HepG2 (cell line): ENCODE measurements at regions not wholly inside any gene's neighbourhood (a gene's known extent, or its start where the extent isn't known, plus 50 kb on each side); places are given as distances from the start of the nearest gene placed in this dataset.

Experiments
- ATAC-seq: fragments of 200-7000 bp; cut with Tn5 transposase; 3 replicates; pipeline ENCODE4 v1.9.1; 2020; ENCODE audit warnings: mild to moderate bottlenecking, moderate library complexity
- BruUV-seq: library from RNA; stranded (reverse); fragments of 400-500 nt; replicated peaks from 2 replicates; lab custom pipeline; 2021; lab: Mats Ljungman, UMichigan
- CTCF ChIA-PET: fragments of 300-600 bp; formaldehyde crosslinking; extraction: SDS; loops from one replicate; lab custom pipeline; 2021; ENCODE audit warnings: low total read pairs, inconsistent platforms, low intra/inter-chr PET ratio; lab: Yijun Ruan, JAX
- POLR2A ChIA-PET: fragments of 350-600 bp; sonication (Branson Sonifier 250); formaldehyde crosslinking; loops from one replicate; lab custom pipeline; 2020; ENCODE audit warnings: antibody characterized with exemption, inconsistent platforms; lab: Yijun Ruan, JAX
- DNase-seq: peaks from one replicate; pipeline ENCODE4 v3.0.0-alpha.2; 2015; ENCODE audit warnings: low spot score
- FAIRE-seq: peaks from 3 replicates; lab custom pipeline; 2011; peaks lifted over from hg19 to GRCh38; lab: Jason Lieb, UNC
- H2AFZ ChIP-seq: one replicate; pipeline ENCODE4 v1.6.1; 2011; ENCODE audit warnings: low read length, inconsistent platforms
- H3K27ac ChIP-seq: fragments of 300-600 bp; 3 replicates; pipeline ENCODE4 v1.8.0; 2011; ENCODE audit warnings: mixed run types, mild to moderate bottlenecking, mixed read lengths, low read length, inconsistent platforms; ENCODE audit not compliant: insufficient read depth; ENCODE audit errors: extremely low read length
- H3K27me3 ChIP-seq, 2 experiments: fragments of 200-600 bp in 1 of 2; 2 replicates in 1 of 2; 3 replicates in 1 of 2; pipeline versions ENCODE4 v1.6.0 to v1.8.0; 2011; ENCODE audit warnings: low read length in 2 of 2, mild to moderate bottlenecking in 2 of 2, moderate library complexity in 2 of 2, inconsistent platforms in 1 of 2; ENCODE audit not compliant: insufficient read depth in 2 of 2, control insufficient read depth in 1 of 2
- H3K36me3 ChIP-seq, 2 experiments: fragments of 200-600 bp in 1 of 2; replicated peaks in 1 of 2; 2 replicates in 1 of 2; 3 replicates in 1 of 2; pipeline versions ENCODE4 v1.5.1 to v1.8.0; 2011; ENCODE audit warnings: low read length in 2 of 2, inconsistent platforms in 1 of 2; ENCODE audit not compliant: insufficient read depth in 2 of 2, control insufficient read depth in 1 of 2
- H3K4me1 ChIP-seq: 2 replicates; pipeline ENCODE4 v1.5.1; 2012; ENCODE audit warnings: low read length, inconsistent platforms; ENCODE audit not compliant: insufficient read depth
- H3K4me2 ChIP-seq: 2 replicates; pipeline ENCODE4 v1.6.0; 2011; ENCODE audit warnings: low read depth, low read length, inconsistent platforms
- H3K4me3 ChIP-seq, 3 experiments: fragments of 200-600 bp in 1 of 3; sonication (generic), shearing (Covaris generic) in 1 of 3; replicated peaks in 1 of 3; 2 replicates each; pipeline ENCODE4 v1.5.1; 2011 to 2016; ENCODE audit warnings: low read length in 3 of 3, inconsistent platforms in 2 of 3, low read depth in 2 of 3, mild to moderate bottlenecking in 2 of 3, control low read depth in 1 of 3, mixed read lengths in 1 of 3; ENCODE audit not compliant: insufficient read depth in 1 of 3
- H3K79me2 ChIP-seq: one replicate; pipeline ENCODE4 v1.6.1; 2011; ENCODE audit warnings: low read length, inconsistent platforms; ENCODE audit not compliant: insufficient read depth
- H3K9ac ChIP-seq: 2 replicates; pipeline ENCODE4 v1.6.0; 2011; ENCODE audit warnings: mild to moderate bottlenecking, low read depth, low read length, inconsistent platforms; ENCODE audit not compliant: insufficient read depth
- H3K9me3 ChIP-seq: 2 replicates; pipeline ENCODE4 v1.5.1; 2012; ENCODE audit warnings: mild to moderate bottlenecking, low read length
- H4K20me1 ChIP-seq: 2 replicates; pipeline ENCODE4 v1.6.0; 2011; ENCODE audit warnings: inconsistent platforms, mild to moderate bottlenecking, low read length, moderate library complexity; ENCODE audit not compliant: insufficient read depth
- ATF3 ChIP-seq: sonication (generic); formaldehyde crosslinking; IDR thresholded peaks from 2 replicates; pipeline ENCODE4 v1.4.0; 2020; ENCODE audit warnings: missing genetic modification reagents
- KMT2B ChIP-seq: IDR thresholded peaks from 2 replicates; pipeline ENCODE4 v1.6.1; 2016; ENCODE audit warnings: missing genetic modification reagents, missing compliant biosample characterization
- NBN ChIP-seq: fragments of 450-650 bp; conservative IDR thresholded peaks from 2 replicates; pipeline ENCODE4 v1.6.1; 2017
- ONECUT2 ChIP-seq: sonication (generic); formaldehyde crosslinking; IDR thresholded peaks from 2 replicates; pipeline ENCODE4 v1.4.0; 2020; ENCODE audit warnings: missing genetic modification reagents
- RAD51 ChIP-seq: fragments of 450-650 bp; IDR thresholded peaks from 2 replicates; pipeline ENCODE4 v1.6.1; 2016; ENCODE audit warnings: borderline replicate concordance
- RFX3 ChIP-seq: IDR thresholded peaks from 2 replicates; pipeline ENCODE4 v1.6.1; 2016; ENCODE audit warnings: missing biosample characterization, missing genetic modification reagents
- SIN3B ChIP-seq: fragments of 150-350 bp; IDR thresholded peaks from 2 replicates; pipeline ENCODE4 v1.6.1; 2014; ENCODE audit warnings: low read length
- THRA ChIP-seq: sonication (generic); formaldehyde crosslinking; IDR thresholded peaks from 2 replicates; pipeline ENCODE4 v1.4.0; 2020; ENCODE audit warnings: missing genetic modification reagents, borderline replicate concordance
- ZNF263 ChIP-seq: sonication (generic); formaldehyde crosslinking; IDR thresholded peaks from 2 replicates; pipeline ENCODE4 v1.4.0; 2020; ENCODE audit warnings: missing genetic modification reagents
- ZNF441 ChIP-seq: sonication (generic); formaldehyde crosslinking; IDR thresholded peaks from 2 replicates; pipeline ENCODE4 v1.7.0; 2021; ENCODE audit warnings: missing genetic modification reagents, borderline replicate concordance
- ZNF563 ChIP-seq: sonication (generic); formaldehyde crosslinking; IDR thresholded peaks from 2 replicates; pipeline ENCODE4 v1.8.0; 2022; ENCODE audit warnings: mild to moderate bottlenecking, moderate library complexity, missing genetic modification reagents
- ZNF646 ChIP-seq: sonication (generic); formaldehyde crosslinking; IDR thresholded peaks from 2 replicates; pipeline ENCODE4 v1.9.0; 2021; ENCODE audit warnings: mild to moderate bottlenecking, missing genetic modification reagents
- ZNF850 ChIP-seq: sonication (generic); formaldehyde crosslinking; conservative IDR thresholded peaks from 2 replicates; pipeline ENCODE4 v1.9.0; 2021; ENCODE audit warnings: mild to moderate bottlenecking, missing genetic modification reagents
- WGBS: methylation state at CpG from one replicate; pipeline ENCODE4 v1.1.6; 2017; ENCODE audit warnings: low lambda C conversion rate; 5-methylcytosine and 5-hydroxymethylcytosine counted together
- in situ Hi-C: cut with HindIII; loops from 2 replicates; pipeline ENCODE4 v1.10.0; 2017; ENCODE audit warnings: low pct_unique_long_range_greater_than_20kb; ENCODE audit not compliant: extremely low pct_ligation_motif_present
- intact Hi-C: fragments of 100-400 bp; cut with micrococcal nuclease; formaldehyde crosslinking; loops from one replicate; pipeline ENCODE4 v1.10.0; 2022; ENCODE audit not compliant: unreplicated experiment

GRCh38 chr18:69282371-69282770, 118.3 kb upstream of the DOK6 start:
- TF ChIP-seq KMT2B (CRISPR knock-in tag): no peak
- no peak for TF ChIP-seq NBN
- TF ChIP-seq SIN3B: no peak
- no peak for TF ChIP-seq ZNF850
- TF ChIP-seq RAD51: no peak
- TF ChIP-seq, all 625 proteins: peak for 0
- ATAC-seq (no peak), DNase-seq (no peak), FAIRE-seq (no peak)
- CTCF ChIA-PET: no interaction called here
- no peak overlapping the region for H3K4me3 ChIP-seq
- H3K27ac ChIP-seq: no peak overlapping the region
- no peak overlapping the region for H3K4me2 ChIP-seq
- intact Hi-C loops: no loop called here
- POLR2A ChIA-PET: no interaction called here
- H3K4me1 ChIP-seq: no peaks in the 10 kb centered on the region
- H3K79me2 ChIP-seq: no peaks in the 10 kb centered on the region
- no peaks in the 10 kb centered on the region for H4K20me1 ChIP-seq
- H3K9ac ChIP-seq: no peak overlapping the region
- no peaks in the 10 kb centered on the region; a peak in 1 of 5 replicates for H3K27me3 ChIP-seq
- no TSS peak for BruUV-seq
- H3K9me3 ChIP-seq: no peaks in the 10 kb centered on the region
- in situ Hi-C loops: no loop called here
- no peak overlapping the region for H2AFZ ChIP-seq
- WGBS: 33% methylated on average over 3 of the region's 3 CpGs
- no peaks in the 10 kb centered on the region for H3K36me3 ChIP-seq

GRCh38 chr18:69291044-69291443, 109.6 kb upstream of the DOK6 start:
- DNase-seq: no peak
- no peak for ATAC-seq
- BruUV-seq: no TSS peak
- 28% methylated on average over 5 of the region's 5 CpGs for WGBS
- no peaks in the 10 kb centered on the region for H3K79me2 ChIP-seq
- intact Hi-C loops: no loop called here
- H3K27me3 ChIP-seq: peaks cover 2 to 3% of the 10 kb centered on the region in 2 experiments; a peak in 2 of 5 replicates
- no peaks in the 10 kb centered on the region for H3K9me3 ChIP-seq
- no peaks in the 10 kb centered on the region for H3K4me1 ChIP-seq
- FAIRE-seq: no peak
- H3K4me2 ChIP-seq: no peak overlapping the region
- POLR2A ChIA-PET: no interaction called here
- H3K27ac ChIP-seq: no peak overlapping the region
- H4K20me1 ChIP-seq: no peaks in the 10 kb centered on the region
- CTCF ChIA-PET: no interaction called here
- in situ Hi-C loops: no loop called here
- H3K36me3 ChIP-seq: no peaks in the 10 kb centered on the region
- H3K4me3 ChIP-seq: no peak overlapping the region
- no peak overlapping the region for H2AFZ ChIP-seq
- no peak overlapping the region for H3K9ac ChIP-seq
- no peak for TF ChIP-seq ZNF263 (CRISPR knock-in tag)
- no peak for TF ChIP-seq ONECUT2
- no peak for TF ChIP-seq ATF3
- TF ChIP-seq ZNF646: no peak
- no peak for TF ChIP-seq RFX3 (CRISPR knock-in tag)
- TF ChIP-seq ZNF563: no peak
- no peak for TF ChIP-seq ZNF441 (CRISPR knock-in tag)
- no peak for TF ChIP-seq THRA (CRISPR knock-in tag)
